ENCODE measurements at regions not wholly inside any gene's neighbourhood (a gene's known extent, or its start where the extent isn't known, plus 50 kb on each side); places are given as distances from the start of the nearest gene placed in this dataset.

DNA sequence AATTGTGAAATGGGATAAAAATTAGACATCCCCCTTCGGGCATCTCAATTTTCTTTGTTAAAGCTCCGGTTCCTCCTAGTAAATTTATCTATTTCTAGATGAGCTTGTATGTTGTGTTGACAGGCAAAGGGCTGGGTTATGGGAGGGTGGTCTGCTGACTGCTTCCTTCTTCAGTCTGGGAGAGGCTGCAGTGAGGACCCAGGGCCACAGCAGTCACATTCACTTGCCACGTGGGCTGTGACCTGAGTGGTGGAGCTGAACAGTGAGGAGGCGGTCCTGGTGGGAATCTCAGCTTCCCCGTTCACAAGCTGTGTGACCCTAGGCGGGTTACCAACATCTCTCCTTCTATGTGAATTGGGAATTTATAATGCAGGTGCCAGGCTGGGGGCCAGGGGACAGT lies 57.5 kb upstream of the RXRA start:
- Mint-ChIP-seq H3K9me3 (ENCODE audit: unreplicated experiment) (no peaks in the 10 kb centered on the region), H3K4me3 (ENCODE audit: unreplicated experiment) (no peak overlapping the region), H3K27me3 (ENCODE audit: unreplicated experiment) (peaks cover 43% of the 10 kb centered on the region), H3K4me1 (ENCODE audit: unreplicated experiment) (peaks cover 8% of the 10 kb centered on the region), H3K27ac (ENCODE audit: unreplicated experiment) (no peak overlapping the region), H3K36me3 (ENCODE audit: unreplicated experiment) (no peaks in the 10 kb centered on the region)
- DNase-seq (ENCODE audit: extremely low spot score, unreplicated experiment), result no peak
- TF ChIP-seq CTCF (IDR thresholded peaks at IDR 0.05), result no peak

GRCh38 chr9:134271338-134272301 lies 54.6 kb upstream of the RXRA start:
- DNase-seq (ENCODE audit: extremely low spot score, unreplicated experiment), result no peak
- no peaks in the 10 kb centered on the region for H3K36me3 Mint-ChIP-seq (ENCODE audit: unreplicated experiment)
- peaks cover 25% of the 10 kb centered on the region for H3K27me3 Mint-ChIP-seq (ENCODE audit: unreplicated experiment)
- no peak for TF ChIP-seq CTCF (IDR thresholded peaks at IDR 0.05)
- no peak overlapping the region for H3K4me3 Mint-ChIP-seq (ENCODE audit: unreplicated experiment)
- no peak overlapping the region for H3K27ac Mint-ChIP-seq (ENCODE audit: unreplicated experiment)
- H3K4me1 Mint-ChIP-seq (ENCODE audit: unreplicated experiment), result peaks cover 8% of the 10 kb centered on the region
- no peaks in the 10 kb centered on the region for H3K9me3 Mint-ChIP-seq (ENCODE audit: unreplicated experiment)

GRCh38 chr9:134272302-134273023 lies 53.8 kb upstream of the RXRA start:
- no peak for TF ChIP-seq CTCF (IDR thresholded peaks at IDR 0.05)
- DNase-seq (ENCODE audit: extremely low spot score, unreplicated experiment), result no peak
- H3K27ac Mint-ChIP-seq (ENCODE audit: unreplicated experiment), result no peak overlapping the region
- peaks cover 13% of the 10 kb centered on the region for H3K4me1 Mint-ChIP-seq (ENCODE audit: unreplicated experiment)
- H3K27me3 Mint-ChIP-seq (ENCODE audit: unreplicated experiment), result peaks cover 32% of the 10 kb centered on the region
- H3K4me3 Mint-ChIP-seq (ENCODE audit: unreplicated experiment), result no peak overlapping the region
- no peaks in the 10 kb centered on the region for H3K9me3 Mint-ChIP-seq (ENCODE audit: unreplicated experiment)
- H3K36me3 Mint-ChIP-seq (ENCODE audit: unreplicated experiment), result no peaks in the 10 kb centered on the region

- H3K9me3 Mint-ChIP-seq (ENCODE audit: unreplicated experiment), result no peaks in the 10 kb centered on the region
- no peak overlapping the region for H3K4me3 Mint-ChIP-seq (ENCODE audit: unreplicated experiment)
- no peak for DNase-seq (ENCODE audit: extremely low spot score, unreplicated experiment)
- H3K4me1 Mint-ChIP-seq (ENCODE audit: unreplicated experiment), result peaks cover 6% of the 10 kb centered on the region
- no peaks in the 10 kb centered on the region for H3K36me3 Mint-ChIP-seq (ENCODE audit: unreplicated experiment)
- no peak for TF ChIP-seq CTCF (IDR thresholded peaks at IDR 0.05)
- H3K27me3 Mint-ChIP-seq (ENCODE audit: unreplicated experiment), result peaks cover 32% of the 10 kb centered on the region
- H3K27ac Mint-ChIP-seq (ENCODE audit: unreplicated experiment), result no peak overlapping the region
These were observed 52.6 kb upstream of the RXRA start for GRCh38 chr9:134273647-134274046.

- peaks cover 25% of the 10 kb centered on the region for H3K27me3 Mint-ChIP-seq (ENCODE audit: unreplicated experiment)
- H3K4me1 Mint-ChIP-seq (ENCODE audit: unreplicated experiment), result peaks cover 5% of the 10 kb centered on the region
- DNase-seq (ENCODE audit: extremely low spot score, unreplicated experiment), result no peak
- no peak overlapping the region for H3K4me3 Mint-ChIP-seq (ENCODE audit: unreplicated experiment)
- TF ChIP-seq CTCF (IDR thresholded peaks at IDR 0.05), result peak; percentile 8
- no peaks in the 10 kb centered on the region for H3K9me3 Mint-ChIP-seq (ENCODE audit: unreplicated experiment)
- no peaks in the 10 kb centered on the region for H3K36me3 Mint-ChIP-seq (ENCODE audit: unreplicated experiment)
- no peak overlapping the region for H3K27ac Mint-ChIP-seq (ENCODE audit: unreplicated experiment)
These were observed 50.9 kb upstream of the RXRA start for GRCh38 chr9:134275375-134275774.

Measured in osteocyte (in vitro differentiated cells).